Activated T-helper 1 cell treated with anti-CD3 and anti-CD28 coated beads, Interleukin-2, amount 50 U/mL, for 16 hours (primary cell): ENCODE measurements at regions not wholly inside any gene's neighbourhood (a gene's known extent, or its start where the extent isn't known, plus 50 kb on each side); places are given as distances from the start of the nearest gene placed in this dataset.
"Not testable (repeated sequence)": the region's sequence is repeated elsewhere in the genome, so short reads cannot be mapped to it uniquely, and the experiment has no call there.

ENCODE experiments used
- DNase-seq, 2 donors: peaks; one replicate each; pipeline ENCODE4 v3.0.0-alpha.2; 2020; ENCODE audit warnings: low read depth in 1 of 2, low spot score in 1 of 2

DNA sequence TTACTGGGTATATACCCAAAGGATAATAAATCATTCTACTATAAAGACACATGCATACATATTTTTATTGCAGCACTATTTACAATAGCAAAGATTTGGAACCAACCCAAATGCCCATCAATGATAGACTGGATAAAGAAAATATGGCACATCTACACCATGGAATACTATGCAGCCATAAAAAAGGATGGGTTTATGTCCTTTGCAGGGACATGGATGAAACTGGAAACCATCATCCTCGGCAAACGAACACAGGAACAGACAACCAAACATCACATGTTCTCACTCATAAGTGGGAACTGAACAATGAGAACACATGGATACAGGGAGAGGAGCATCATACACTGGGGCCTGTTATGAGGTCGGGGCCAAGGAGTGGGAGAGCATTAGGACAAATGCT lies 665.0 kb upstream of the KCNMB2 start:
- DNase-seq, result not testable (repeated sequence)

DNA sequence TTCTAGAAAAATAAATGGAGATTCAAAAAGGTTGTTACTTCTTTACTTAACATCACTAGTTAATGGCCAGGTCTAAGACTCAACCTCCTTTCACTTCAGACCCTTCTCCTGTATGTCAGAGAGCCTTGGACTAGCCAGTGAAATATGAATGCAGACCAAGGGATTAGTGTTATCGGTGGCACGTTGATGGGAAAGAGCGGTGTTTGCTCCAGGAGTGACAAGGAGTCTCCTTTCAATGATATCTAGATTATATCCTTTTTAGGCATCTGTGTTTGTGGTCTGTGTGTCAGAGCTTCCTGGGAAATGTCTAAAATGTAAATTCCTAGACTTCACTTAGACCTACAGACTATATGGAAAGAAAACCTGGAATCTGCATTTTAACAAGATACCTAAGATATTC lies 658.0 kb upstream of the KCNMB2 start:
- no peak for DNase-seq

- no peak for DNase-seq
Observed at GRCh38 chr3:177878957-177879356, 657.3 kb upstream of the KCNMB2 start.

DNA sequence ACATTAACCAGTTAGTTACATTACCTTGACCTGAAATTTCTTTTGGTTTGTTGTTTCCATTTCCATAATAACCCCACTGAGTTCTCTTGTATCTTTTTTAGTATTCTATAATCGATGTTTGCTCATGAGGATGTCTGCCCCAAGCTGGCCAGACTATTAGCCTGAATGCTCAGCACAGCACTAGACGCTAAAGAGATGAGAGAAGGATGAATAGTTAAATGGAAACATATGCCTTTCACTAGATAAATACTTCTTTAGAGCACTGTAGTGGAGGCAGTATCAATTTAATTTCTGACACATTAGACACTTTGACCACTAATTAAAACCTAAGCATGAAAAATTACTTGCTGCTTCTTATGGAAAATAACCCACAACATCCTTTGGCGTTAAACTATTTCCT lies 654.9 kb upstream of the KCNMB2 start:
- no peak for DNase-seq

DNA sequence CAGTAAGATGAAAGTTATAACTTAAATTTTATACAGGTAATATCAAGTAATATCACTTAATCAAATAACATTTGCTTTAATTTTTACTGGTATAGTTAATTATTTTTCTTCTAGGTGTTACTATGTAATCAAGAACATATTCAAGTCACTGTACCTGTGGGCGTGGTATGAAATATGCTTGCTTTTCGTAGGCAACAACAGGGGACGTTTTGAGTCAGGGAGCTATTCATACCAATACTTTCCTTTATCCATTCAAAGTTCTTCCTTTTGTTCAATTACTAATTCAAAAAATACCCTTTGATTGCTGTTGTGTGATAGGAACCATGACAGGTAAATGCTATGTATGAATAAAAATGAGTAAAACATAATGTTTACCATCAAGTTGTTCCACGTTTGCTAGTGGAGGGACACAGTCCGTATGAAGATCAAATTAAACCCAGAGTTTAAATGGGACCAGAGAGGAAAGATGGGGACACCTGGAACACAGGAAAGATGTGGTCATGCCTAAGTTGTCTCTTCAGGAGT lies 654.0 kb upstream of the KCNMB2 start:
- no peak for DNase-seq

GRCh38 chr3:177883091-177883490 lies 653.1 kb upstream of the KCNMB2 start:
- no peak for DNase-seq

GRCh38 chr3:177883957-177884356 lies 652.3 kb upstream of the KCNMB2 start:
- no peak for DNase-seq

DNA sequence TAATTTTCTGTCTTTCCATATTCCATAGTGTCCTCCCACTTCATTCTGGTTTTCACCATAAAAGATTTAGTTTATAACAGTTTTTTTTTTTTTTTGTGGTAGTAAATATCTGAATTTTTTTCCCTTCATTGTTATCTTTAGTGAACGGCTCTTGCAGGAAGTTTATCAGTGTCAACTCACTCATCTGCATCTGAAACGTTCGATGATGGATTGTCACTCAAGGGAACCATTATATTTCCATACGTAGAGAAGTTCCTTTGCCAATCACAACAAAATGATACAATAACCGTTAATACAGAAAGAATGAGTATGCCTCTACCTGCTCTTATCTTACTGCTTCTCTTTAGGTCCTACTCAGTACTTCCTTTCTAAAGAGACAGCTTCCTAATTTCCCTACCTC lies 651.2 kb upstream of the KCNMB2 start:
- no peak for DNase-seq

DNA sequence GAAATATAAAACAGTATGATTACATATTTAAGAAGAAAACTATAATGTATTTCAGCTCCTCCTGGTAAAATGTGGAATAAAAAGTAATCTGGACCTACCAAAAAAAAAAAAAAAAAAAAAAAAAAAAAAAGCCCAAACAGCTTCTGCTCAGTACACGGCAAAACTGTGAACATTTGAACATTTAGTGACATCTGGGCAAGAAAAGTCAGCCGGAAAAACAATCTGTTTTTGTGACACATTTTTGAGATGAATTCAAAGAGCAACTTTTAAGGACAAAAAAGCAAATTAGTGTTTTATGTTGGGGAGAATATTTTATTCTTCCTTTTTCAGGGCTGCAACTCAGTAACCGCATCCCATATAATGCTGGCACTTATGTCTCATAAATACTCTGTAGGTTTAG lies 649.7 kb upstream of the KCNMB2 start:
- DNase-seq, result no peak

DNA sequence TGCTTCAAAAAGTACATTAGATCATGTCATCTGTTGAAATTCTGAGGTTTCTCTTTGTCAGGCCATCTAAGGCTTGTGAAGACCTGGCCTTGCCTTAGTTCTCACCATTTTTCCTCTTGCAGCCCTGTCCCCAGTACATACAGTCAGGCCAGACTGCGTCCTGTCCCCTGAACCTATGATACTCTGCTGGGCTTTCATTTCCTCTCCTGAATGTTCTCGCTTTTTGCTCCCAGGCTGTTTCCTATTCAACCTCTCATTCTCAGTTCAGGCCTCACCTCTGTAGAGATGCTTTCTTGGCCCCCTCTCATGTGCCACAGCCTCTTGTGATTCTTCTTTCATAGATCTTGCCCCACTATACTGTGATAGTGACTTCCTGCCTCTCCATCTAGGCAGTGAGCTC lies 648.8 kb upstream of the KCNMB2 start:
- DNase-seq, result no peak

GRCh38 chr3:177889161-177889560 lies 647.1 kb upstream of the KCNMB2 start:
- DNase-seq, result no peak

DNA sequence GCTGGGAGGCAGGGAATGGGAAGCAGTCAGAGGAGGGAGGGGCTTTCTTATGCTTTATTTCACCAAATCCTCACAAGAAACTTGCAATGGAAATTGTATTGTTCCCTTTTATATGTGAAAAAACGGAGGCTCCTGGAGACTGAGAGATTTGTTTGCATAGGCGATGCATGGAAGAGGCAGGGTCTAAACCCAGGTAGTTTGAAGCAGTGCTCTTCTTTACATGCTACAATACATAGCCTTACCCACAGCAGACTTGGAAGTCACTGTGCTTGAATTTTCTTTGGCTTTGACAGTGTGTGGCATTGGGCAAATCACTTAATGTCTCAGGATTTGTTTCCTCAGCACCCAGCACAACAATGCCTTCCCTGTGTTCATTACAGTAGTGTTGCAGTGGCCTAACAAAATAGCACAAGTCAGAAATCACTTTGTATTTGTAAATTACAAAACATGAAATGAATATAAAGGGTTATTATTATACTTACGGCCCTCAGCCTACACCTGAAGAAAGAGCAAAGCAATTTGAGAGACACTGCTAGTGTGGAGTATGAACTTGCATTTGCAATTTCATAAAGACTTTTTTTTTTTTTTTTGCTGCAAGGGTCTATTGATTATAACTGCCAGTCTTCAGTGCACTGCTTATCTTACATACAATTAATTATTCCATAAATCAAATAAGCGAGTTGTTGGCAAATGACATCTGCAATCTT lies 646.4 kb upstream of the KCNMB2 start:
- DNase-seq, result no peak

- no peak for DNase-seq
Observed at GRCh38 chr3:177890359-177890683, 645.9 kb upstream of the KCNMB2 start.

DNA sequence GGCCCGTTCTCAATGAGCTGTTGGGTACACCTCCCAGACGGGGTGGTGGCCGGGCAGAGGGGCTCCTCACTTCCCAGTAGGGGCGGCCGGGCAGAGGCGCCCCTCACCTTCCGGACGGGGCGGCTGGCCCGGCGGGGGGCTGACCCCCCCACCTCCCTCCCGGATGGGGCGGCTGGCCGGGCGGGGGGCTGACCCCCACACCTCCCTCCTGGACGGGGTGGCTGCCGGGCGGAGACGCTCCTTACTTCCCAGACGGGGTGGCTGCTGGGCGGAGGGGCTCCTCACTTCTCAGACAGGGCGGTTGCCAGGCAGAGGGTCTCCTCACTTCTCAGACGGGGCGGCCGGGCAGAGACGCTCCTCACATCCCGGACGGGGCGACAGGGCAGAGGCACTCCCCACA lies 644.7 kb upstream of the KCNMB2 start:
- DNase-seq, result not testable (repeated sequence)

GRCh38 chr3:177893331-177893730 lies 642.9 kb upstream of the KCNMB2 start:
- no peak for DNase-seq

DNA sequence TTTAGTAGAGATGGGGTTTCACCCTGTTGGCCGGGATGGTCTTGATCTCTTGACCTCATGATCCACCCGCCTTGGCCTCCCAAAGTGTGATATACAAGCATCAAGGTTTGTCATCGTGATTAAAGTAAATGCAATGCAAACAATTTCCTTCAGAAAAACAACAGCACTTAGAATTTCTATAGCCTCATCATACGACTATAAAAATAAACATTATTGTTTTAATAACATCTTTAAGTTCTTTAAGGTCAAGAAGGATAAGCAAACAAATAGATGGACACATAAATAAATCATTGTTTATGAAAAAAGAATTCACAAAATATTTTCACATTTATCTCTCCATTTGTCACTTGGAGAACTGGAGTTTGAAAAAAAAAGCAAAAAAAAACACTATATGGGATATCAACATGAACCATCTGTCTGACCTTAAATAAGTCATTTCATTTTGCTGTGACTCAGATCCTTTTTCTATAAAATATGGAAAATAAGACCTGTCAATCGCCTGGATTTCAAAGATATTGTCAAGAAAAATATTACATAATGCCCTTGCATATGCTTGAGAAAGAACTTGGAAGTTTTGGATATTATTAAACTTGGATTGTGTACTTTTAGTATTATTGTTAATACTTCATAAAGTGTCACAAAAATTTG lies 642.0 kb upstream of the KCNMB2 start:
- DNase-seq, result no peak

- no peak for DNase-seq
Observed at GRCh38 chr3:177898185-177898584, 638.1 kb upstream of the KCNMB2 start.

DNA sequence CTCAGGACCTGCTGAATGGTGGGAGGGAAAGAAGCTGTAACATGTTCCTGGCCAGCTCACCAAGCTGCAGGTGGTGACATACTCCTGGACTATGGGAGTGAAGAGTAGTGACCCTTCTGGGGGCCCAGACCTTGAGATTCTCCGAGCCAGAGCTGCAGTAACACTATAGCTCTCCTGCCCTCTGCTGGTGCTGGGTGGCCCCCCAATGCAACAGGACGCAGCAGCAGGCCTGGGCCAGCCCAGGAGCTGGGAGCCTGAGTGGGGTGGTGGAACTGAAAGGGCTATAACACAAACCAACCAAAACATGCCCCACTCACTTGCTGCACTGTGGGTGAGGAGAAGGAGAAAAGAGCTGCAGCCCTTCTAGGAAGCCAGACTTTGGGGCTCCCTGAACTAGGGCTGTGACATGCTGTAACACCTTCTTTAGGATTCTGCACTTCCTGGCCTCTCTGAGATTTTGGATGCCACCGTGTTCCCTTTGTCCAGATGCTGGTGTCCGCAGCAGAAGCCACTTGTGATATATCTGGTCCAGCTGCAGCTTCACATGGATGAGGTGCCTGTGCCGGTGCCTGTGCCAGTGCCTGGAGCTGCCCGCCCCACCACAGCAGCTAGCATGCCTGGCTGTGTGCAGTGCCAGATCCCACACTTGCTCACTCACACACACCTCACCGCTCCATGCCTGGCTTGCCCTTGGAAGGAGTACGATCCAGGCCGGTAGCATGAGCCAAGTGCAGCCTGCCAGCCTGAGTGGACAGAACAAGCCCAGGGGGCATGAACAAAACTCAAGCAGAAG lies 636.8 kb upstream of the KCNMB2 start:
- no peak for DNase-seq

- no peak for DNase-seq
Observed at GRCh38 chr3:177902876-177903275, 633.4 kb upstream of the KCNMB2 start.

- DNase-seq, result no peak
Observed at GRCh38 chr3:177904621-177905020, 631.6 kb upstream of the KCNMB2 start.

- DNase-seq, result no peak
Observed at GRCh38 chr3:177905173-177906125, 630.8 kb upstream of the KCNMB2 start.
